Neural progenitor cell (in vitro differentiated cells): ENCODE measurements at regions not wholly inside any gene's neighbourhood (a gene's known extent, or its start where the extent isn't known, plus 50 kb on each side); places are given as distances from the start of the nearest gene placed in this dataset.
"Not testable (repeated sequence)": the region's sequence is repeated elsewhere in the genome, so short reads cannot be mapped to it uniquely, and the experiment has no call there.

ENCODE experiments used
- DNase-seq: peaks from one replicate; pipeline ENCODE4 v3.0.0-alpha.2; 2016; ENCODE audit warnings: low spot score
- H2AFZ ChIP-seq: fragments of 200-600 bp; sonication (generic); replicated peaks from 2 replicates; pipeline ENCODE4 v1.6.1; 2016; ENCODE audit warnings: antibody characterized with exemption
- H3F3A ChIP-seq: fragments of 200-600 bp; sonication (generic); 2 replicates; pipeline ENCODE4 v1.6.1; 2016; ENCODE audit warnings: antibody characterized with exemption, low read depth
- H3K27ac ChIP-seq: fragments of 200-600 bp; sonication (generic); 2 replicates; pipeline ENCODE4 v1.5.1; 2016; ENCODE audit warnings: mild to moderate bottlenecking
- H3K27me3 ChIP-seq: fragments of 200-600 bp; sonication (generic); 2 replicates; pipeline ENCODE4 v1.6.1; 2016; ENCODE audit warnings: mild to moderate bottlenecking, moderate library complexity
- H3K36me3 ChIP-seq: fragments of 200-600 bp; sonication (generic); 2 replicates; pipeline ENCODE4 v1.5.1; 2016
- H3K4me1 ChIP-seq: fragments of 200-600 bp; sonication (generic); 2 replicates; pipeline ENCODE4 v1.6.1; 2016; ENCODE audit warnings: mixed run types
- H3K4me2 ChIP-seq: fragments of 200-600 bp; sonication (generic); 2 replicates; pipeline ENCODE4 v1.6.1; 2016
- H3K4me3 ChIP-seq: fragments of 200-600 bp; sonication (generic); 2 replicates; pipeline ENCODE4 v1.5.1; 2016
- H3K79me2 ChIP-seq: fragments of 200-600 bp; sonication (generic); 2 replicates; pipeline ENCODE4 v1.6.1; 2016; ENCODE audit warnings: low read depth
- H3K9ac ChIP-seq: fragments of 200-600 bp; sonication (generic); 2 replicates; pipeline ENCODE4 v1.6.1; 2016
- H3K9me3 ChIP-seq: fragments of 200-600 bp; sonication (generic); 2 replicates; pipeline ENCODE4 v1.5.1; 2016; ENCODE audit warnings: low read depth
- H4K20me1 ChIP-seq: fragments of 200-600 bp; sonication (generic); 2 replicates; pipeline ENCODE4 v1.6.1; 2016; ENCODE audit warnings: low read depth
- H3K27ac Mint-ChIP-seq: 3 replicates; pipeline ENCODE4 v1.8.0; 2021; ENCODE audit warnings: mixed read lengths
- H3K27me3 Mint-ChIP-seq: 2 replicates; pipeline ENCODE4 v1.8.0; 2022; ENCODE audit warnings: low read depth, mild to moderate bottlenecking, inconsistent platforms, moderate library complexity, mixed read lengths; ENCODE audit not compliant: insufficient read depth
- H3K36me3 Mint-ChIP-seq: 3 replicates; pipeline ENCODE4 v1.8.0; 2021; ENCODE audit warnings: mixed read lengths
- H3K4me1 Mint-ChIP-seq: 3 replicates; pipeline ENCODE4 v1.8.0; 2021; ENCODE audit warnings: mixed read lengths
- H3K4me3 Mint-ChIP-seq: 3 replicates; pipeline ENCODE4 v1.8.0; 2021; ENCODE audit warnings: mild to moderate bottlenecking, moderate library complexity, mixed read lengths
- H3K9me3 Mint-ChIP-seq: 3 replicates; pipeline ENCODE4 v1.8.0; 2020; ENCODE audit warnings: mixed read lengths
- EZH2 ChIP-seq: fragments of 200-600 bp; sonication (generic); IDR thresholded peaks from 2 replicates; pipeline ENCODE4 v1.6.1; 2017; ENCODE audit warnings: antibody characterized with exemption, mild to moderate bottlenecking, moderate library complexity
- EZH2phosphoT487 ChIP-seq: fragments of 200-600 bp; sonication (generic); IDR thresholded peaks from 2 replicates; pipeline ENCODE4 v1.6.1; 2017; ENCODE audit warnings: antibody characterized with exemption
- TF ChIP-seq, protein P1 (sequence below): fragments of 200-600 bp; sonication (generic); IDR thresholded peaks from 2 replicates; pipeline ENCODE4 v1.5.1; 2017; ENCODE audit warnings: antibody characterized with exemption, mild to moderate bottlenecking

DNA sequence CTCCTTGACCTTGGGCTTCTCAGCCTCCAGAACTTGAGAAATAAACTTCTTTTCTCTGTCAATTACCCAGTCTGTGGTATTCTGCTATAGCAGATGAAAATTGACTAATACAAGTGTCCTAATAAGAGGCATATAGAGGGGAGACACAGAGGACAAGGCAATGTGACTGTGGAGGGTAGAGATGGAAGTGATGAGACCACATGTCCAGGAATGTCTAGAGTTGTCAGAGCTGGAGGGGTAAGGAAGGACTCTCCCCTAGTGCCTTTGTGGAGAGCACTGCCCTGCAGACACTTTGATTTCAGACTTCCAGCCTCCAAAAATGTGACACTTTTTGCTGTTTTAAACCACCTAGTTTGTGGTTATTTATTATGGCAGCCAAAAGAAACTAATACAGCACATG is 74.4 kb downstream of the ACKR3 start:
- Mint-ChIP-seq H3K27me3 (peaks cover 16% of the 10 kb centered on the region), H3K27ac (no peak overlapping the region), H3K4me3 (no peak overlapping the region), H3K4me1 (peaks cover 4% of the 10 kb centered on the region), H3K9me3 (peaks cover 35% of the 10 kb centered on the region), H3K36me3 (peaks cover 6% of the 10 kb centered on the region)
- no peaks in the 10 kb centered on the region for H3F3A ChIP-seq
- no peak overlapping the region for H3K4me3 ChIP-seq
- H3K9me3 ChIP-seq, result no peaks in the 10 kb centered on the region
- no peak overlapping the region for H3K4me2 ChIP-seq
- H3K4me1 ChIP-seq, result no peaks in the 10 kb centered on the region
- H3K27me3 ChIP-seq, result no peaks in the 10 kb centered on the region
- H3K27ac ChIP-seq, result no peak overlapping the region
- TF ChIP-seq EZH2 (no peak), EZH2phosphoT487 (no peak)
- TF ChIP-seq, protein P1, sequence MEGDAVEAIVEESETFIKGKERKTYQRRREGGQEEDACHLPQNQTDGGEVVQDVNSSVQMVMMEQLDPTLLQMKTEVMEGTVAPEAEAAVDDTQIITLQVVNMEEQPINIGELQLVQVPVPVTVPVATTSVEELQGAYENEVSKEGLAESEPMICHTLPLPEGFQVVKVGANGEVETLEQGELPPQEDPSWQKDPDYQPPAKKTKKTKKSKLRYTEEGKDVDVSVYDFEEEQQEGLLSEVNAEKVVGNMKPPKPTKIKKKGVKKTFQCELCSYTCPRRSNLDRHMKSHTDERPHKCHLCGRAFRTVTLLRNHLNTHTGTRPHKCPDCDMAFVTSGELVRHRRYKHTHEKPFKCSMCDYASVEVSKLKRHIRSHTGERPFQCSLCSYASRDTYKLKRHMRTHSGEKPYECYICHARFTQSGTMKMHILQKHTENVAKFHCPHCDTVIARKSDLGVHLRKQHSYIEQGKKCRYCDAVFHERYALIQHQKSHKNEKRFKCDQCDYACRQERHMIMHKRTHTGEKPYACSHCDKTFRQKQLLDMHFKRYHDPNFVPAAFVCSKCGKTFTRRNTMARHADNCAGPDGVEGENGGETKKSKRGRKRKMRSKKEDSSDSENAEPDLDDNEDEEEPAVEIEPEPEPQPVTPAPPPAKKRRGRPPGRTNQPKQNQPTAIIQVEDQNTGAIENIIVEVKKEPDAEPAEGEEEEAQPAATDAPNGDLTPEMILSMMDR, result no peak
- H2AFZ ChIP-seq, result no peak overlapping the region
- H3K36me3 ChIP-seq, result no peaks in the 10 kb centered on the region
- H4K20me1 ChIP-seq, result no peaks in the 10 kb centered on the region
- H3K79me2 ChIP-seq, result no peaks in the 10 kb centered on the region
- DNase-seq, result no peak
- no peak overlapping the region for H3K9ac ChIP-seq

DNA sequence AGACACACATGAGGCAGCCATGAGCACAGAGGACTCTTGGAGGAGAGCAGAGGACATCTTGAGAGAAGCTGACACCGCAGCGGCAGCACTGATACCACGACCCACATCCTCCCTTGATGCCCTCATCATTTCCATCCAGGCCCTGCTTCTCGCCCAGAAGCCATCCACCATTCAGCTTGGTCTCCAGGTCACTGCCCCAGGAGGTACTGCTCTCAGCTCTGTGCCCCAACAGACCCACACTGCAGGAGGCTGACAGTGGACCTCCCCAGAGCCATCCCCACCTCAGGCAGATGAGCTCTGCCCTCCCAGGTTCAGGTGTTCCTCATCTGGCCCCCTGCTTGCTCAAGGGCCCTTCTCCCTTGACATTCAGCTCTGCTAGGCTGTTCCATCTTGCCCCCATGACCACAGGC is 74.9 kb downstream of the ACKR3 start:
- Mint-ChIP-seq H3K9me3 (peaks cover 35% of the 10 kb centered on the region), H3K4me1 (peaks cover 2% of the 10 kb centered on the region), H3K27me3 (peaks cover 14% of the 10 kb centered on the region), H3K4me3 (no peak overlapping the region), H3K36me3 (peaks cover 6% of the 10 kb centered on the region), H3K27ac (no peak overlapping the region)
- H3F3A ChIP-seq, result no peaks in the 10 kb centered on the region
- H3K27ac ChIP-seq, result no peak overlapping the region
- no peaks in the 10 kb centered on the region for H3K79me2 ChIP-seq
- H3K36me3 ChIP-seq, result no peaks in the 10 kb centered on the region
- no peaks in the 10 kb centered on the region for H3K27me3 ChIP-seq
- TF ChIP-seq EZH2 (no peak), EZH2phosphoT487 (no peak)
- TF ChIP-seq, protein P1, result no peak
- H3K4me2 ChIP-seq, result no peak overlapping the region
- no peaks in the 10 kb centered on the region for H3K4me1 ChIP-seq
- no peak overlapping the region for H2AFZ ChIP-seq
- H3K4me3 ChIP-seq, result no peak overlapping the region
- no peak overlapping the region for H3K9ac ChIP-seq
- DNase-seq, result no peak
- H3K9me3 ChIP-seq, result no peaks in the 10 kb centered on the region
- H4K20me1 ChIP-seq, result no peaks in the 10 kb centered on the region

DNA sequence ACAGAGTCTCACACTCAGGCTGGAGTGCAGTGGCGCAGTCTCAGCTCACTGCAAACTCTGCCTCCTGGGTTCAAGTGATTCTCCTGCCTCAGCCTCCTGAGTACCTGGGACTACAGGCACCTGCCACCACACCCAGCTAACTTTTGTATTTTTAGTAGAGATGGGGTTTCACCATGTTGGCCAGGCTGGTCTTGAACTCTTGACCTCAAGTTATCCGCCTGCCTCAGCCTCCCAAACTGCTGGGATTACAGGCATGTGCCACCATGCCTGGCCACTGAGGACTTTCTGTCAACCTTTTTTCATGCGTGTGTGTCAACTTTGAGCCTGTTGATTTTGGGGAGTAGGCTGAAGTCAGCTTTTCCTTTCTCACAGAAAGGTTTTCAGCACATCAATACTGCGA is 75.5 kb downstream of the ACKR3 start:
- H3K36me3 Mint-ChIP-seq, H3K9ac ChIP-seq, H3K4me3 Mint-ChIP-seq, H3K9me3 ChIP-seq, H3K27ac Mint-ChIP-seq, H3F3A ChIP-seq, H3K36me3 ChIP-seq, H3K4me1 ChIP-seq, H3K79me2 ChIP-seq, H3K4me2 ChIP-seq, H3K4me1 Mint-ChIP-seq, H3K27ac ChIP-seq, H3K4me3 ChIP-seq, DNase-seq, H2AFZ ChIP-seq, H3K27me3 ChIP-seq, H4K20me1 ChIP-seq: not testable (repeated sequence)
- peaks cover 39% of the 10 kb centered on the region for H3K9me3 Mint-ChIP-seq
- peaks cover 14% of the 10 kb centered on the region for H3K27me3 Mint-ChIP-seq

DNA sequence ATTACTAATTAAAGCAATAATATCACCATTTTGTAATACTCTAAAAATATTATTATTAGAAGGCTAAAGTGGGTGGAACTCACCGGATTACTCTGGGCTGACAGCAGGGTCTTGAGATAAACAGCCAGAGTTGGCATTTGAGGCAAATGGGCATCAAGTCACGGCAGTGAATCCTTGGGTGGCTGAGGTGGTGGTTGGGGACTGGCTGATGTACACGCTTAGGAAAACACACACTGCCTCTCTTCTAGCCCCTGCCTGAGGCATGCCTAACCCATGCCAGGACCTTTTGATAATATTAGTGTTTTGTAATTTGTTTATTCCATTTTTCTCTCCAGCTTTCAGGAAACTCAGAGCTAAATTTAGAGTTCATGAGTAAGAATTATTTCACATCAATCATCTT is 76.8 kb downstream of the ACKR3 start:
- peaks cover 2% of the 10 kb centered on the region for H3K4me1 Mint-ChIP-seq
- Histone ChIP-seq H3K36me3 (no peaks in the 10 kb centered on the region), H3K9me3 (no peaks in the 10 kb centered on the region), H3K4me3 (no peak overlapping the region), H3K4me1 (no peaks in the 10 kb centered on the region), H4K20me1 (no peaks in the 10 kb centered on the region), H3K4me2 (no peak overlapping the region), H2AFZ (no peak overlapping the region), H3K27ac (no peak overlapping the region), H3F3A (no peaks in the 10 kb centered on the region), H3K79me2 (no peaks in the 10 kb centered on the region), H3K27me3 (no peaks in the 10 kb centered on the region), H3K9ac (no peak overlapping the region)
- no peak overlapping the region for H3K27ac Mint-ChIP-seq
- TF ChIP-seq, protein P1, result no peak
- TF ChIP-seq EZH2, result no peak
- TF ChIP-seq EZH2phosphoT487, result no peak
- DNase-seq, result no peak
- peaks cover 6% of the 10 kb centered on the region for H3K36me3 Mint-ChIP-seq
- H3K4me3 Mint-ChIP-seq, result no peak overlapping the region
- peaks cover 14% of the 10 kb centered on the region for H3K27me3 Mint-ChIP-seq
- peaks cover 34% of the 10 kb centered on the region for H3K9me3 Mint-ChIP-seq
